HCT116 (cell line): ENCODE measurements at regions not wholly inside any gene's neighbourhood (a gene's known extent, or its start where the extent isn't known, plus 50 kb on each side); places are given as distances from the start of the nearest gene placed in this dataset.

Experiments used
- ATAC-seq: fragments of 200-7000 bp; cut with Tn5 transposase; 2 replicates; pipeline ENCODE4 v1.9.1; 2020; ENCODE audit warnings: mild to moderate bottlenecking, moderate library complexity
- BruUV-seq: library from RNA; stranded (reverse); fragments of 400-500 nt; replicated peaks from 2 replicates; lab custom pipeline; 2021; lab: Mats Ljungman, UMichigan
- CTCF ChIA-PET: fragments of 300-600 bp; sonication (Branson Sonifier 250); formaldehyde crosslinking; loops from one replicate; lab custom pipeline; 2021; ENCODE audit warnings: antibody characterized with exemption; lab: Charles Lee
- POLR2A ChIA-PET: fragments of 300-600, 350-600 bp; sonication (Branson Sonifier 250); formaldehyde crosslinking; loops from one replicate; lab custom pipeline; 2021; ENCODE audit warnings: antibody characterized with exemption; lab: Charles Lee
- RAD21 ChIA-PET, 2 experiments: fragments of 300-600 bp; sonication (Branson Sonifier 250); formaldehyde crosslinking; loops; one replicate each; lab custom pipeline; 2023; ENCODE audit warnings: low total read pairs in 2 of 2; ENCODE audit not compliant: uncharacterized antibody in 2 of 2, unreplicated experiment in 2 of 2, low non-redundant PET in 1 of 2; lab: Charles Lee
- DNase-seq: peaks from one replicate; pipeline ENCODE4 v3.0.0-alpha.2; 2010; ENCODE audit warnings: low read depth, low spot score
- H2AFZ ChIP-seq: fragments of 200-600 bp; shearing (Covaris generic), sonication (generic); 2 replicates; pipeline ENCODE4 v1.6.1; 2017; ENCODE audit warnings: low read depth, mixed run types, mixed read lengths, antibody characterized with exemption, low read length; ENCODE audit not compliant: poor library complexity, severe bottlenecking
- H3K27ac ChIP-seq: 2 replicates; pipeline ENCODE4 v1.5.1; 2012; ENCODE audit warnings: low read depth, low read length
- H3K27me3 ChIP-seq: fragments of 200-600 bp; sonication (generic); 2 replicates; pipeline ENCODE4 v1.6.1; 2016; ENCODE audit warnings: mixed run types, low read length, mixed read lengths; ENCODE audit not compliant: insufficient read depth
- H3K36me3 ChIP-seq, 2 experiments: fragments of 200-500 bp in 1 of 2; fragments of 200-600 bp in 1 of 2; sonication (Bioruptor generic) in 1 of 2; sonication (generic) in 1 of 2; 2 replicates each; pipeline versions ENCODE4 v1.5.1 to v1.6.1; 2014 to 2016; ENCODE audit warnings: low read length in 2 of 2, inconsistent platforms in 1 of 2, mixed read lengths in 1 of 2, mixed run types in 1 of 2; ENCODE audit not compliant: insufficient read depth in 2 of 2, control insufficient read depth in 1 of 2
- H3K4me1 ChIP-seq, 2 experiments: fragments of 200-600 bp in 1 of 2; sonication (generic) in 1 of 2; 2 replicates each; pipeline versions ENCODE4 v1.5.1 to v1.6.1; 2012 to 2017; ENCODE audit warnings: low read length in 2 of 2, inconsistent platforms in 1 of 2, mild to moderate bottlenecking in 1 of 2, mixed read lengths in 1 of 2, mixed run types in 1 of 2, moderate library complexity in 1 of 2; ENCODE audit not compliant: insufficient read depth in 2 of 2, control insufficient read depth in 1 of 2
- H3K4me2 ChIP-seq: fragments of 200-600 bp; sonication (generic); 2 replicates; pipeline ENCODE4 v1.6.1; 2017; ENCODE audit warnings: mixed run types, low read length, mixed read lengths
- H3K4me3 ChIP-seq, 2 experiments: fragments of 200-600 bp in 1 of 2; sonication (generic) in 1 of 2; replicated peaks in 1 of 2; 2 replicates each; pipeline ENCODE4 v1.5.1; 2011 to 2016; ENCODE audit warnings: low read length in 2 of 2, control low read depth in 1 of 2, low read depth in 1 of 2, mild to moderate bottlenecking in 1 of 2, mixed read lengths in 1 of 2, mixed run types in 1 of 2
- H3K79me2 ChIP-seq: fragments of 200-600 bp; sonication (generic); 2 replicates; pipeline ENCODE4 v1.6.1; 2017; ENCODE audit warnings: mild to moderate bottlenecking, mixed run types, low read length, moderate library complexity, mixed read lengths; ENCODE audit not compliant: insufficient read depth
- H3K9ac ChIP-seq: fragments of 200-600 bp; sonication (generic); 2 replicates; pipeline ENCODE4 v1.6.1; 2016; ENCODE audit warnings: low read length, mixed read lengths
- H3K9me2 ChIP-seq: fragments of 200-600 bp; sonication (generic), shearing (Covaris generic); 2 replicates; pipeline ENCODE4 v1.6.1; 2017; ENCODE audit warnings: mixed run types, mild to moderate bottlenecking, moderate library complexity; ENCODE audit not compliant: insufficient read depth
- H3K9me3 ChIP-seq, 2 experiments: fragments of 200-500 bp in 1 of 2; fragments of 200-600 bp in 1 of 2; sonication (Bioruptor generic) in 1 of 2; sonication (generic) in 1 of 2; 2 replicates each; pipeline ENCODE4 v1.6.1; 2014 to 2017; ENCODE audit warnings: low read length in 2 of 2, mixed read lengths in 2 of 2, inconsistent platforms in 1 of 2, low read depth in 1 of 2, mild to moderate bottlenecking in 1 of 2, mixed run types in 1 of 2, moderate library complexity in 1 of 2; ENCODE audit not compliant: control insufficient read depth in 1 of 2, insufficient read depth in 1 of 2
- H4K20me1 ChIP-seq: fragments of 200-600 bp; sonication (generic), shearing (Covaris generic); 2 replicates; pipeline ENCODE4 v1.6.1; 2017; ENCODE audit warnings: mixed run types, mild to moderate bottlenecking, moderate library complexity; ENCODE audit not compliant: insufficient read depth
- ATF3 ChIP-seq: IDR thresholded peaks from 2 replicates; pipeline ENCODE4 v1.6.1; 2012
- CBX3 ChIP-seq: IDR thresholded peaks from 2 replicates; pipeline ENCODE4 v1.6.1; 2012; ENCODE audit warnings: low read depth
- CTCF ChIP-seq, 3 experiments: fragments of 200-600 bp in 1 of 3; sonication (generic) in 1 of 3; IDR thresholded peaks in 2 of 3; conservative IDR thresholded peaks in 1 of 3; 2 replicates each; pipeline ENCODE4 v1.5.1; 2012 to 2017; ENCODE audit warnings: low read depth in 2 of 3, low read length in 2 of 3, antibody characterized with exemption in 1 of 3, borderline replicate concordance in 1 of 3, control low read depth in 1 of 3, mild to moderate bottlenecking in 1 of 3, mixed read lengths in 1 of 3, mixed run types in 1 of 3, moderate library complexity in 1 of 3; ENCODE audit not compliant: insufficient read depth in 1 of 3
- EGR1 ChIP-seq: IDR thresholded peaks from 2 replicates; pipeline ENCODE4 v1.6.1; 2012; ENCODE audit warnings: low read depth
- ELF1 ChIP-seq: IDR thresholded peaks from 2 replicates; pipeline ENCODE4 v1.6.1; 2012; ENCODE audit warnings: low read depth, borderline replicate concordance
- EZH2phosphoT487 ChIP-seq: fragments of 200-600 bp; IDR thresholded peaks from 2 replicates; pipeline ENCODE4 v1.6.1; 2018; ENCODE audit warnings: antibody characterized with exemption, borderline replicate concordance
- JUND ChIP-seq: IDR thresholded peaks from 2 replicates; pipeline ENCODE4 v1.6.1; 2012
- MAX ChIP-seq: IDR thresholded peaks from 2 replicates; pipeline ENCODE4 v1.6.1; 2012
- POLR2A ChIP-seq: IDR thresholded peaks from 2 replicates; pipeline ENCODE4 v1.7.0; 2011; ENCODE audit warnings: borderline replicate concordance; ENCODE audit not compliant: insufficient read depth, insufficient read length; ENCODE audit errors: extremely low read depth
- POLR2AphosphoS5 ChIP-seq: IDR thresholded peaks from 2 replicates; pipeline ENCODE4 v1.6.1; 2011; ENCODE audit warnings: mild to moderate bottlenecking, low read depth, low read length, moderate library complexity
- RAD21 ChIP-seq: IDR thresholded peaks from 2 replicates; pipeline ENCODE4 v1.6.1; 2012; ENCODE audit warnings: low read depth, mild to moderate bottlenecking
- SP1 ChIP-seq: IDR thresholded peaks from 2 replicates; pipeline ENCODE4 v1.6.1; 2012; ENCODE audit warnings: low read depth
- YY1 ChIP-seq: IDR thresholded peaks from 2 replicates; pipeline ENCODE4 v1.6.1; 2011; ENCODE audit warnings: low read length, low read depth, moderate library complexity, mild to moderate bottlenecking; ENCODE audit not compliant: insufficient replicate concordance; ENCODE audit errors: extremely low read depth
- ZBTB33 ChIP-seq: IDR thresholded peaks from 2 replicates; pipeline ENCODE4 v1.6.1; 2011; ENCODE audit warnings: mild to moderate bottlenecking, low read length, moderate library complexity; ENCODE audit not compliant: insufficient replicate concordance; ENCODE audit errors: extremely low read depth
- ZFX ChIP-seq: fragments of 450-650 bp; IDR thresholded peaks from 2 replicates; pipeline ENCODE4 v1.6.1; 2017
- ZNF274 ChIP-seq: fragments of 200-500 bp; sonication (Bioruptor generic); IDR thresholded peaks from 2 replicates; pipeline ENCODE4 v1.6.1; 2014; ENCODE audit warnings: mild to moderate bottlenecking, low read depth, low read length, inconsistent platforms
- intact Hi-C: fragments of 100-400 bp; cut with micrococcal nuclease; formaldehyde crosslinking; loops from 2 replicates; pipeline ENCODE4 v1.10.0; 2022

- ATAC-seq: no peak
- intact Hi-C loops: no loop called here
- Histone ChIP-seq H4K20me1 (no peaks in the 10 kb centered on the region), H3K27me3 (no peaks in the 10 kb centered on the region)
- RAD21 ChIA-PET: no interaction called here
- TF ChIP-seq ZBTB33 (no peak), ZFX (no peak), YY1 (no peak), CTCF (IDR thresholded peaks at IDR 0.05 in 2 of 3, conservative IDR thresholded peaks at IDR 0.05 in 1 of 3; ENCODE audit: borderline replicate concordance in 1 of 3, insufficient read depth in 1 of 3, low read depth in 2 of 3, low read length in 2 of 3) (no peak), SP1 (no peak), EGR1 (no peak), ATF3 (no peak), POLR2AphosphoS5 (no peak), CBX3 (no peak), MAX (no peak), RAD21 (no peak), JUND (no peak), ELF1 (no peak), EZH2phosphoT487 (no peak), POLR2A (no peak), ZNF274 (no peak)
- TF ChIP-seq, all 23 proteins: peak for 0
- H3K79me2 ChIP-seq: no peaks in the 10 kb centered on the region
- H2AFZ ChIP-seq: no peak overlapping the region
- H3K27ac ChIP-seq: no peak overlapping the region
- H3K36me3 ChIP-seq: no peaks in the 10 kb centered on the region
- ChIA-PET CTCF (no interaction called here), POLR2A (no interaction called here)
- no peak overlapping the region for H3K9ac ChIP-seq
- H3K9me3 ChIP-seq: no peaks in the 10 kb centered on the region
- no peak overlapping the region for H3K4me2 ChIP-seq
- no peak overlapping the region for H3K4me3 ChIP-seq
- DNase-seq: no peak
- BruUV-seq: no TSS peak
- no peaks in the 10 kb centered on the region for H3K9me2 ChIP-seq
- no peaks in the 10 kb centered on the region for H3K4me1 ChIP-seq
These were observed 245.1 kb upstream of the ATXN7L3B start for GRCh38 chr12:74292351-74293194.
